IMR-90 (cell line): ENCODE measurements at regions not wholly inside any gene's neighbourhood (a gene's known extent, or its start where the extent isn't known, plus 50 kb on each side); places are given as distances from the start of the nearest gene placed in this dataset.

Source experiments
- CTCF ChIP-seq: conservative IDR thresholded peaks from 2 replicates; pipeline ENCODE4 v1.5.1; 2012; ENCODE audit warnings: mild to moderate bottlenecking, low read depth, low read length, improper control_type of control experiment
- FOS ChIP-seq: fragments of 150-350 bp; IDR thresholded peaks from 2 replicates; pipeline ENCODE4 v1.6.1; 2016; ENCODE audit warnings: low read depth, low read length
- POLR2A ChIP-seq: IDR thresholded peaks from 2 replicates; pipeline ENCODE4 v1.6.1; 2012; ENCODE audit warnings: mild to moderate bottlenecking, low read depth, low read length
- SMC3 ChIP-seq: fragments of 150-350 bp; IDR thresholded peaks from 2 replicates; pipeline ENCODE4 v1.6.1; 2016; ENCODE audit warnings: low read depth, mild to moderate bottlenecking, antibody characterized with exemption, low read length, moderate library complexity
- USF2 ChIP-seq: fragments of 150-350 bp; IDR thresholded peaks from 2 replicates; pipeline ENCODE4 v1.6.1; 2017; ENCODE audit warnings: mild to moderate bottlenecking, antibody characterized with exemption, low read length, low read depth

- TF ChIP-seq POLR2A (no peak), CTCF (no peak), FOS (no peak), USF2 (no peak), SMC3 (no peak)
These were observed 89.6 kb upstream of the FAM171A1 start for GRCh38 chr10:15460661-15461060.
